CD14-positive monocyte (primary cell): ENCODE measurements at regions not wholly inside any gene's neighbourhood (a gene's known extent, or its start where the extent isn't known, plus 50 kb on each side); places are given as distances from the start of the nearest gene placed in this dataset.

ENCODE experiments used
- DNase-seq, 3 donors: peaks; one replicate each; pipeline ENCODE4 v3.0.0-alpha.2; 2011 to 2022
- H2AFZ ChIP-seq: 2 replicates; pipeline ENCODE4 v1.6.0; 2012; ENCODE audit warnings: mild to moderate bottlenecking, low read depth, low read length, inconsistent platforms; ENCODE audit not compliant: insufficient read depth, poor library complexity, severe bottlenecking
- H3K27ac ChIP-seq, 2 donors: 1 replicate in 1 of 2; 2 replicates in 1 of 2; pipeline ENCODE4 v1.5.1; 2012 to 2013; ENCODE audit warnings: low read length in 2 of 2, control low read depth in 1 of 2, inconsistent platforms in 1 of 2, low read depth in 1 of 2, mild to moderate bottlenecking in 1 of 2
- H3K27me3 ChIP-seq, 2 donors: one replicate each; pipeline versions ENCODE4 v1.6.0 to v1.6.1; 2011 to 2013; ENCODE audit warnings: low read length in 2 of 2; ENCODE audit not compliant: control insufficient read depth in 2 of 2, insufficient read depth in 2 of 2
- H3K36me3 ChIP-seq, 2 donors: replicated peaks in 1 of 2; 1 replicate in 1 of 2; 2 replicates in 1 of 2; pipeline versions ENCODE4 v1.5.1 to v1.6.1; 2012 to 2013; ENCODE audit warnings: low read length in 2 of 2, control low read depth in 1 of 2, inconsistent platforms in 1 of 2, mild to moderate bottlenecking in 1 of 2; ENCODE audit not compliant: insufficient read depth in 2 of 2, control insufficient read depth in 1 of 2
- H3K4me1 ChIP-seq, 2 donors: 1 replicate in 1 of 2; 2 replicates in 1 of 2; pipeline versions ENCODE4 v1.5.1 to v1.6.1; 2012 to 2013; ENCODE audit warnings: low read length in 2 of 2, control low read depth in 1 of 2, inconsistent platforms in 1 of 2, mild to moderate bottlenecking in 1 of 2, moderate library complexity in 1 of 2; ENCODE audit not compliant: insufficient read depth in 2 of 2, control insufficient read depth in 1 of 2
- H3K4me2 ChIP-seq: replicated peaks from 2 replicates; pipeline ENCODE3; 2012; ENCODE audit warnings: low read length, moderate library complexity, mild to moderate bottlenecking; ENCODE audit not compliant: poor library complexity, severe bottlenecking; ENCODE audit errors: extremely low read depth
- H3K4me3 ChIP-seq, 3 experiments: fragments of 200-600 bp in 1 of 3; sonication (generic) in 1 of 3; replicated peaks in 1 of 3; 1 replicate in 2 of 3; 2 replicates in 1 of 3; pipeline ENCODE4 v1.5.1; 2011 to 2013; ENCODE audit warnings: low read length in 3 of 3, mild to moderate bottlenecking in 3 of 3, control low read depth in 2 of 3, low read depth in 2 of 3, inconsistent platforms in 1 of 3, moderate library complexity in 1 of 3
- H3K79me2 ChIP-seq: 2 replicates; pipeline ENCODE4 v1.6.0; 2012; ENCODE audit warnings: mild to moderate bottlenecking, control low read depth, inconsistent platforms, low read length, moderate library complexity; ENCODE audit not compliant: insufficient read depth
- H3K9ac ChIP-seq: 2 replicates; pipeline ENCODE4 v1.6.0; 2017; ENCODE audit warnings: low read length, mild to moderate bottlenecking; ENCODE audit not compliant: insufficient read depth, poor library complexity, severe bottlenecking
- H3K9me3 ChIP-seq, 2 donors: replicated peaks in 1 of 2; 1 replicate in 1 of 2; 2 replicates in 1 of 2; pipeline versions ENCODE4 v1.5.1 to v1.6.1; 2012 to 2013; ENCODE audit warnings: low read length in 2 of 2, control low read depth in 1 of 2; ENCODE audit not compliant: control insufficient read depth in 1 of 2, insufficient read depth in 1 of 2
- H4K20me1 ChIP-seq: 2 replicates; pipeline ENCODE4 v1.6.0; 2012; ENCODE audit warnings: mild to moderate bottlenecking, low read length, control low read depth, moderate library complexity; ENCODE audit not compliant: insufficient read depth
- H3K27ac Mint-ChIP-seq, 7 donors: one replicate each; pipeline ENCODE4 v1.8.0; 2020; ENCODE audit warnings: mild to moderate bottlenecking in 7 of 7, mixed read lengths in 7 of 7, moderate library complexity in 6 of 7, inconsistent platforms in 2 of 7
- H3K27me3 Mint-ChIP-seq, 3 donors: one replicate each; pipeline ENCODE4 v1.8.0; 2021 to 2022; ENCODE audit warnings: low read depth in 3 of 3, mild to moderate bottlenecking in 3 of 3, mixed read lengths in 3 of 3, moderate library complexity in 3 of 3, inconsistent platforms in 1 of 3
- H3K36me3 Mint-ChIP-seq, 2 donors: one replicate each; pipeline ENCODE4 v1.8.0; 2020; ENCODE audit warnings: mixed read lengths in 2 of 2, inconsistent platforms in 1 of 2, mild to moderate bottlenecking in 1 of 2
- H3K4me1 Mint-ChIP-seq: one replicate; pipeline ENCODE4 v1.8.0; 2020; ENCODE audit warnings: mild to moderate bottlenecking, mixed read lengths
- H3K4me3 Mint-ChIP-seq, 2 donors: one replicate each; pipeline ENCODE4 v1.8.0; 2020; ENCODE audit warnings: mild to moderate bottlenecking in 2 of 2, mixed read lengths in 2 of 2, moderate library complexity in 1 of 2
- H3K9me3 Mint-ChIP-seq, 7 donors: one replicate each; pipeline ENCODE4 v1.8.0; 2020 to 2022; ENCODE audit warnings: mixed read lengths in 7 of 7, mild to moderate bottlenecking in 6 of 7, moderate library complexity in 6 of 7, inconsistent platforms in 2 of 7
- CTCF ChIP-seq: fragments of 200-600 bp; IDR thresholded peaks from one replicate; pipeline ENCODE4 v1.8.0; 2022; ENCODE audit warnings: antibody characterized with exemption, mild to moderate bottlenecking
- WGBS: methylation state at CpG from one replicate; pipeline ENCODE4 v1.1.5; 2013; ENCODE audit warnings: missing lambda C conversion rate; ENCODE audit not compliant: insufficient coverage; 5-methylcytosine and 5-hydroxymethylcytosine counted together
- intact Hi-C, 2 donors: fragments of 100-400 bp; cut with micrococcal nuclease; formaldehyde crosslinking; loops; one replicate each; pipeline versions ENCODE4 v1.15.0 to v1.15.1; 2023

DNA sequence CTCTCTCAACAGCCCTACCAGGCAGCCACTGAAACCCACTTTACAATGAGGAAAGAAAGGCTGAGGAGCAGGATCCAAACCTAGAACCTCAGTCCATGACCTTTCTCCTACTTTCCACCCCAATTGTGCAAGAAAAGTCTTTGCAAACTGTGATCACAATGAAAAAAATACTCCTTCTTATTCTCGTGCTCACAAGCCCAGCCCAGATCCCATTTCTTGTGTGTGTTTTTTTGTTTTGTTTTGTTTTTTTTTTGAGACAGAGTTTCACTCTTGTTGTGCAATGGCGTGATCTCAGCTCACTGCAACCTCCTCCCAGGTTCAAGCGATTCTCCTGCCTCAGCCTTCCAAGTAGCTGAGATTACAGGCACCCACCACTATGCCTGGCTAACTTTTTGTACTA is 97.7 kb downstream of the CRYAA start:
- no CpG with 5 or more reads among the region's 3 CpGs for WGBS
- peaks cover 4 to 6% of the 10 kb centered on the region in 2 donors for H3K9me3 ChIP-seq
- H3K4me2 ChIP-seq: no peak overlapping the region
- no peaks in the 10 kb centered on the region for H3K79me2 ChIP-seq
- Mint-ChIP-seq H3K27ac (peak overlapping the region in 1 of 7 donors; percentile 15), H3K36me3 (no peaks in the 10 kb centered on the region), H3K9me3 (peaks cover 0 to 6% (median 1%) of the 10 kb centered on the region in 7 donors), H3K4me1 (peaks cover 4% of the 10 kb centered on the region), H3K4me3 (no peak overlapping the region), H3K27me3 (peaks cover 0 to 7% (median 3%) of the 10 kb centered on the region in 3 donors)
- H3K27me3 ChIP-seq: no peaks in the 10 kb centered on the region
- no peak for TF ChIP-seq CTCF
- no peaks in the 10 kb centered on the region for H3K36me3 ChIP-seq
- no peak overlapping the region for H2AFZ ChIP-seq
- intact Hi-C loops: no loop called here
- no peak overlapping the region for H3K27ac ChIP-seq
- H3K4me1 ChIP-seq: peaks cover 0 to 4% of the 10 kb centered on the region in 2 donors
- H3K4me3 ChIP-seq: no peak overlapping the region
- DNase-seq: peak in 1 of 3 donors; percentile 2
- H3K9ac ChIP-seq: no peak overlapping the region
- H4K20me1 ChIP-seq: no peaks in the 10 kb centered on the region

DNA sequence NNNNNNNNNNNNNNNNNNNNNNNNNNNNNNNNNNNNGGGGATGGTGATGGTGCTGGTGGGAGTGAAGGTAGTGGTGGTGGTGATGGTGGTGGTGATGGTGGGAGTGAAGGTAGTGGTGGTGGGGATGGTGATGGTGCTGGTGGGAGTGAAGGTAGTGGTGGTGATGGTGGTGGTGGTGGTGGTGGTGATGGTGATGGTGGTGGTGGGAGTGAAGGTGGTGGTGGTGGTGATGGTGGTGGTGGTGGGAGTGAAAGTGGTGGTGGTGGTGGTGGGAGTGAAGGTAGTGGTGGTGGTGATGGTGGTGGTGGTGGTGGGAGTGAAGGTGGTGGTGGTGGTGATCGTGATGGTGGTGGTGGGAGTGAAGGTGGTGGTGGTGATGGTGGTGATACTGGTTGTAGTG is 93.6 kb downstream of the CRYAA start:
- no peaks in the 10 kb centered on the region for H3K79me2 ChIP-seq
- H3K36me3 Mint-ChIP-seq: no peaks in the 10 kb centered on the region
- H3K4me1 ChIP-seq: peaks cover 0 to 4% of the 10 kb centered on the region in 2 donors
- H2AFZ ChIP-seq: no peak overlapping the region
- no peak overlapping the region for H3K4me3 Mint-ChIP-seq
- H3K27me3 Mint-ChIP-seq: peaks cover 0 to 7% (median 2%) of the 10 kb centered on the region in 3 donors
- peaks cover 4 to 6% of the 10 kb centered on the region in 2 donors for H3K9me3 ChIP-seq
- no peaks in the 10 kb centered on the region for H3K27me3 ChIP-seq
- WGBS: no CpG with 5 or more reads among the region's 1 CpG
- no peaks in the 10 kb centered on the region for H3K36me3 ChIP-seq
- no peak overlapping the region for H3K4me3 ChIP-seq
- DNase-seq: peak in 2 of 3 donors; percentile 12 to 43
- H3K9ac ChIP-seq: no peak overlapping the region
- no peak overlapping the region for H3K4me2 ChIP-seq
- peaks cover 4% of the 10 kb centered on the region for H3K4me1 Mint-ChIP-seq
- H4K20me1 ChIP-seq: no peaks in the 10 kb centered on the region
- peak overlapping the region in 1 of 7 donors; percentile 3 for H3K27ac Mint-ChIP-seq
- intact Hi-C loops: no loop called here
- no peak overlapping the region for H3K27ac ChIP-seq
- peaks cover 0 to 6% (median 0%) of the 10 kb centered on the region in 7 donors for H3K9me3 Mint-ChIP-seq
- no peak for TF ChIP-seq CTCF
